HL-60 (cell line): ENCODE measurements at regions not wholly inside any gene's neighbourhood (a gene's known extent, or its start where the extent isn't known, plus 50 kb on each side); places are given as distances from the start of the nearest gene placed in this dataset.

ENCODE experiments used
- GABPA ChIP-seq: IDR thresholded peaks from 2 replicates; pipeline ENCODE4 v1.6.1; 2012; ENCODE audit warnings: low read depth
- POLR2AphosphoS5 ChIP-seq: IDR thresholded peaks from 2 replicates; pipeline ENCODE4 v1.6.1; 2012; ENCODE audit warnings: low read depth
- SPI1 ChIP-seq: IDR thresholded peaks from 2 replicates; pipeline ENCODE4 v1.6.1; 2012; ENCODE audit warnings: low read depth, mild to moderate bottlenecking, borderline replicate concordance
- TF ChIP-seq, protein P1 (sequence below): IDR thresholded peaks from one replicate; pipeline ENCODE4 v1.5.1; 2011; ENCODE audit warnings: low read length, control low read depth, inconsistent platforms; ENCODE audit not compliant: insufficient read depth
- TF ChIP-seq, protein P2 (sequence below): IDR thresholded peaks from 2 replicates; pipeline ENCODE4 v1.6.1; 2012; ENCODE audit warnings: low read depth; ENCODE audit not compliant: insufficient replicate concordance

DNA sequence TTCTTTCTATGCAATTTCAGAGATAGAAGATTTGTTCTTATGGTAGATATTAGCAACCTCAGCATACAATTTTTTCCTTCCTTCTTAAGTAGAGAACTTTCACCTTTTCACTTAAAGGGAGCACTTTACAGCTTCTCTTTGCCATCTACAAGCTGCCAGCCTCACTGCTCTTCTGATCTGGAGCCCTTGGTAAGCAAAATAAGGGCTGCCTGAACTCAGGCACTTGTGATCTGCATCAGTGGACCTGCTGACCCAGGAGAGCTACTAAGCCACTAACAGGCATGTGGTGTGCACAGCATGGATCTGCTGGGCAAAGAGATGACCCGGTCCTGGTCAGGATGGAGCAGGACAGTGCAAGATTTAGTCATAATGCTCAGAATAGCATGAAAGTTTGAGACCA lies 80.8 kb upstream of the SNTG2 start:
- TF ChIP-seq, protein P1, sequence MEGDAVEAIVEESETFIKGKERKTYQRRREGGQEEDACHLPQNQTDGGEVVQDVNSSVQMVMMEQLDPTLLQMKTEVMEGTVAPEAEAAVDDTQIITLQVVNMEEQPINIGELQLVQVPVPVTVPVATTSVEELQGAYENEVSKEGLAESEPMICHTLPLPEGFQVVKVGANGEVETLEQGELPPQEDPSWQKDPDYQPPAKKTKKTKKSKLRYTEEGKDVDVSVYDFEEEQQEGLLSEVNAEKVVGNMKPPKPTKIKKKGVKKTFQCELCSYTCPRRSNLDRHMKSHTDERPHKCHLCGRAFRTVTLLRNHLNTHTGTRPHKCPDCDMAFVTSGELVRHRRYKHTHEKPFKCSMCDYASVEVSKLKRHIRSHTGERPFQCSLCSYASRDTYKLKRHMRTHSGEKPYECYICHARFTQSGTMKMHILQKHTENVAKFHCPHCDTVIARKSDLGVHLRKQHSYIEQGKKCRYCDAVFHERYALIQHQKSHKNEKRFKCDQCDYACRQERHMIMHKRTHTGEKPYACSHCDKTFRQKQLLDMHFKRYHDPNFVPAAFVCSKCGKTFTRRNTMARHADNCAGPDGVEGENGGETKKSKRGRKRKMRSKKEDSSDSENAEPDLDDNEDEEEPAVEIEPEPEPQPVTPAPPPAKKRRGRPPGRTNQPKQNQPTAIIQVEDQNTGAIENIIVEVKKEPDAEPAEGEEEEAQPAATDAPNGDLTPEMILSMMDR: no peak
- TF ChIP-seq POLR2AphosphoS5: no peak
- TF ChIP-seq GABPA: no peak
- no peak for TF ChIP-seq SPI1
- TF ChIP-seq, protein P2, sequence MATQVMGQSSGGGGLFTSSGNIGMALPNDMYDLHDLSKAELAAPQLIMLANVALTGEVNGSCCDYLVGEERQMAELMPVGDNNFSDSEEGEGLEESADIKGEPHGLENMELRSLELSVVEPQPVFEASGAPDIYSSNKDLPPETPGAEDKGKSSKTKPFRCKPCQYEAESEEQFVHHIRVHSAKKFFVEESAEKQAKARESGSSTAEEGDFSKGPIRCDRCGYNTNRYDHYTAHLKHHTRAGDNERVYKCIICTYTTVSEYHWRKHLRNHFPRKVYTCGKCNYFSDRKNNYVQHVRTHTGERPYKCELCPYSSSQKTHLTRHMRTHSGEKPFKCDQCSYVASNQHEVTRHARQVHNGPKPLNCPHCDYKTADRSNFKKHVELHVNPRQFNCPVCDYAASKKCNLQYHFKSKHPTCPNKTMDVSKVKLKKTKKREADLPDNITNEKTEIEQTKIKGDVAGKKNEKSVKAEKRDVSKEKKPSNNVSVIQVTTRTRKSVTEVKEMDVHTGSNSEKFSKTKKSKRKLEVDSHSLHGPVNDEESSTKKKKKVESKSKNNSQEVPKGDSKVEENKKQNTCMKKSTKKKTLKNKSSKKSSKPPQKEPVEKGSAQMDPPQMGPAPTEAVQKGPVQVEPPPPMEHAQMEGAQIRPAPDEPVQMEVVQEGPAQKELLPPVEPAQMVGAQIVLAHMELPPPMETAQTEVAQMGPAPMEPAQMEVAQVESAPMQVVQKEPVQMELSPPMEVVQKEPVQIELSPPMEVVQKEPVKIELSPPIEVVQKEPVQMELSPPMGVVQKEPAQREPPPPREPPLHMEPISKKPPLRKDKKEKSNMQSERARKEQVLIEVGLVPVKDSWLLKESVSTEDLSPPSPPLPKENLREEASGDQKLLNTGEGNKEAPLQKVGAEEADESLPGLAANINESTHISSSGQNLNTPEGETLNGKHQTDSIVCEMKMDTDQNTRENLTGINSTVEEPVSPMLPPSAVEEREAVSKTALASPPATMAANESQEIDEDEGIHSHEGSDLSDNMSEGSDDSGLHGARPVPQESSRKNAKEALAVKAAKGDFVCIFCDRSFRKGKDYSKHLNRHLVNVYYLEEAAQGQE: no peak
